GM23338 (cell line): ENCODE measurements at regions not wholly inside any gene's neighbourhood (a gene's known extent, or its start where the extent isn't known, plus 50 kb on each side); places are given as distances from the start of the nearest gene placed in this dataset.

Experiments used
- EZH2 ChIP-seq: fragments of 200-600 bp; sonication (generic); IDR thresholded peaks from one replicate; pipeline ENCODE4 v1.8.0; 2017; ENCODE audit warnings: antibody characterized with exemption, mild to moderate bottlenecking, low read depth; ENCODE audit not compliant: unreplicated experiment
- EZH2phosphoT487 ChIP-seq: fragments of 200-600 bp; sonication (generic); IDR thresholded peaks from one replicate; pipeline ENCODE4 v1.8.1; 2018; ENCODE audit warnings: antibody characterized with exemption; ENCODE audit not compliant: unreplicated experiment
- NANOG ChIP-seq: IDR thresholded peaks from 2 replicates; pipeline ENCODE4 v1.6.1; 2016; ENCODE audit warnings: antibody characterized with exemption, borderline replicate concordance
- POLR2AphosphoS5 ChIP-seq: IDR thresholded peaks from 2 replicates; pipeline ENCODE4 v1.6.1; 2016; ENCODE audit warnings: antibody characterized with exemption, low read depth
- STAT1 ChIP-seq: IDR thresholded peaks from one replicate; pipeline ENCODE4 v1.6.1; 2016; ENCODE audit warnings: antibody characterized with exemption; ENCODE audit not compliant: unreplicated experiment
- ZNF331 ChIP-seq: fragments of 250-450 bp; sonication (Bioruptor Pico); IDR thresholded peaks from 2 replicates; pipeline ENCODE4 v1.5.0; 2020; ENCODE audit warnings: low read depth, mild to moderate bottlenecking, moderate library complexity
- TF ChIP-seq, protein P1 (sequence below): fragments of 250-450 bp; sonication (Bioruptor Pico); IDR thresholded peaks from 2 replicates; pipeline ENCODE4 v1.5.0; 2020; ENCODE audit warnings: mild to moderate bottlenecking, moderate library complexity
- TF ChIP-seq, protein P2 (sequence below), 2 experiments: fragments of 200-600 bp in 1 of 2; sonication (generic) in 1 of 2; conservative IDR thresholded peaks; 2 replicates each; pipeline versions ENCODE4 v1.5.1 to v1.6.1; 2016 to 2017; ENCODE audit warnings: antibody characterized with exemption in 2 of 2, low read depth in 2 of 2, mild to moderate bottlenecking in 2 of 2, moderate library complexity in 1 of 2
- TF ChIP-seq, protein P3 (sequence below): IDR thresholded peaks from one replicate; pipeline ENCODE4 v1.6.1; 2018; ENCODE audit warnings: antibody characterized with exemption; ENCODE audit not compliant: unreplicated experiment

DNA sequence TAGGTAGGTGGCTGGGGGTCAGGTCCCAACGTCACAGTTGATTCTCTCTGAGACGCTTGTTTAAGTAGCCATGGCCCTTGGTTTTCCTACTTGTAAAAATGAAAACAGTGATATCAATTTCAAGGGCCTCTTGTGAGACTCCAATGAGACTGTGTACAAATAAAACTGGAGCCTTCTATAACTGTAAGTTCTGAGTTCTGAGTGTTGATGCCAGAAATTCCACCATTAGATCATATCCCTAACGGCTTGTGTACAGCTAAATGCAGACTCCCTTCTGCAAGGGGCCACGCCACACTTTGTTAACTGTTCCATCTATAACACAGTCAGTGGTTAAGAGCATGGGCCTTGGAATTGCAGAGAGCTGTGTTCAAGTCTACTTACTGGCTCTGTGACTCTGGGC is 267.3 kb downstream of the TLE3 start (continued):
- TF ChIP-seq, protein P1, sequence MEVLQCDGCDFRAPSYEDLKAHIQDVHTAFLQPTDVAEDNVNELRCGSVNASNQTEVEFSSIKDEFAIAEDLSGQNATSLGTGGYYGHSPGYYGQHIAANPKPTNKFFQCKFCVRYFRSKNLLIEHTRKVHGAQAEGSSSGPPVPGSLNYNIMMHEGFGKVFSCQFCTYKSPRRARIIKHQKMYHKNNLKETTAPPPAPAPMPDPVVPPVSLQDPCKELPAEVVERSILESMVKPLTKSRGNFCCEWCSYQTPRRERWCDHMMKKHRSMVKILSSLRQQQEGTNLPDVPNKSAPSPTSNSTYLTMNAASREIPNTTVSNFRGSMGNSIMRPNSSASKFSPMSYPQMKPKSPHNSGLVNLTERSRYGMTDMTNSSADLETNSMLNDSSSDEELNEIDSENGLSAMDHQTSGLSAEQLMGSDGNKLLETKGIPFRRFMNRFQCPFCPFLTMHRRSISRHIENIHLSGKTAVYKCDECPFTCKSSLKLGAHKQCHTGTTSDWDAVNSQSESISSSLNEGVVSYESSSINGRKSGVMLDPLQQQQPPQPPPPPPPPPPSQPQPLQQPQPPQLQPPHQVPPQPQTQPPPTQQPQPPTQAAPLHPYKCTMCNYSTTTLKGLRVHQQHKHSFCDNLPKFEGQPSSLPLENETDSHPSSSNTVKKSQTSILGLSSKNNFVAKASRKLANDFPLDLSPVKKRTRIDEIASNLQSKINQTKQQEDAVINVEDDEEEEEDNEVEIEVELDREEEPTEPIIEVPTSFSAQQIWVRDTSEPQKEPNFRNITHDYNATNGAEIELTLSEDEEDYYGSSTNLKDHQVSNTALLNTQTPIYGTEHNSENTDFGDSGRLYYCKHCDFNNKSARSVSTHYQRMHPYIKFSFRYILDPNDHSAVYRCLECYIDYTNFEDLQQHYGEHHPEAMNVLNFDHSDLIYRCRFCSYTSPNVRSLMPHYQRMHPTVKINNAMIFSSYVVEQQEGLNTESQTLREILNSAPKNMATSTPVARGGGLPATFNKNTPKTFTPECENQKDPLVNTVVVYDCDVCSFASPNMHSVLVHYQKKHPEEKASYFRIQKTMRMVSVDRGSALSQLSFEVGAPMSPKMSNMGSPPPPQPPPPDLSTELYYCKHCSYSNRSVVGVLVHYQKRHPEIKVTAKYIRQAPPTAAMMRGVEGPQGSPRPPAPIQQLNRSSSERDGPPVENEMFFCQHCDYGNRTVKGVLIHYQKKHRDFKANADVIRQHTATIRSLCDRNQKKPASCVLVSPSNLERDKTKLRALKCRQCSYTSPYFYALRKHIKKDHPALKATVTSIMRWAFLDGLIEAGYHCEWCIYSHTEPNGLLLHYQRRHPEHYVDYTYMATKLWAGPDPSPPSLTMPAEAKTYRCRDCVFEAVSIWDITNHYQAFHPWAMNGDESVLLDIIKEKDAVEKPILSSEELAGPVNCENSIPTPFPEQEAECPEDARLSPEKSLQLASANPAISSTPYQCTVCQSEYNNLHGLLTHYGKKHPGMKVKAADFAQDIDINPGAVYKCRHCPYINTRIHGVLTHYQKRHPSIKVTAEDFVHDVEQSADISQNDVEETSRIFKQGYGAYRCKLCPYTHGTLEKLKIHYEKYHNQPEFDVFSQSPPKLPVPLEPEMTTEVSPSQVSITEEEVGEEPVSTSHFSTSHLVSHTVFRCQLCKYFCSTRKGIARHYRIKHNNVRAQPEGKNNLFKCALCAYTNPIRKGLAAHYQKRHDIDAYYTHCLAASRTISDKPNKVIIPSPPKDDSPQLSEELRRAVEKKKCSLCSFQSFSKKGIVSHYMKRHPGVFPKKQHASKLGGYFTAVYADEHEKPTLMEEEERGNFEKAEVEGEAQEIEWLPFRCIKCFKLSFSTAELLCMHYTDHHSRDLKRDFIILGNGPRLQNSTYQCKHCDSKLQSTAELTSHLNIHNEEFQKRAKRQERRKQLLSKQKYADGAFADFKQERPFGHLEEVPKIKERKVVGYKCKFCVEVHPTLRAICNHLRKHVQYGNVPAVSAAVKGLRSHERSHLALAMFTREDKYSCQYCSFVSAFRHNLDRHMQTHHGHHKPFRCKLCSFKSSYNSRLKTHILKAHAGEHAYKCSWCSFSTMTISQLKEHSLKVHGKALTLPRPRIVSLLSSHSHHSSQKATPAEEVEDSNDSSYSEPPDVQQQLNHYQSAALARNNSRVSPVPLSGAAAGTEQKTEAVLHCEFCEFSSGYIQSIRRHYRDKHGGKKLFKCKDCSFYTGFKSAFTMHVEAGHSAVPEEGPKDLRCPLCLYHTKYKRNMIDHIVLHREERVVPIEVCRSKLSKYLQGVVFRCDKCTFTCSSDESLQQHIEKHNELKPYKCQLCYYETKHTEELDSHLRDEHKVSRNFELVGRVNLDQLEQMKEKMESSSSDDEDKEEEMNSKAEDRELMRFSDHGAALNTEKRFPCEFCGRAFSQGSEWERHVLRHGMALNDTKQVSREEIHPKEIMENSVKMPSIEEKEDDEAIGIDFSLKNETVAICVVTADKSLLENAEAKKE: no peak
- TF ChIP-seq EZH2phosphoT487: no peak
- TF ChIP-seq, protein P2, sequence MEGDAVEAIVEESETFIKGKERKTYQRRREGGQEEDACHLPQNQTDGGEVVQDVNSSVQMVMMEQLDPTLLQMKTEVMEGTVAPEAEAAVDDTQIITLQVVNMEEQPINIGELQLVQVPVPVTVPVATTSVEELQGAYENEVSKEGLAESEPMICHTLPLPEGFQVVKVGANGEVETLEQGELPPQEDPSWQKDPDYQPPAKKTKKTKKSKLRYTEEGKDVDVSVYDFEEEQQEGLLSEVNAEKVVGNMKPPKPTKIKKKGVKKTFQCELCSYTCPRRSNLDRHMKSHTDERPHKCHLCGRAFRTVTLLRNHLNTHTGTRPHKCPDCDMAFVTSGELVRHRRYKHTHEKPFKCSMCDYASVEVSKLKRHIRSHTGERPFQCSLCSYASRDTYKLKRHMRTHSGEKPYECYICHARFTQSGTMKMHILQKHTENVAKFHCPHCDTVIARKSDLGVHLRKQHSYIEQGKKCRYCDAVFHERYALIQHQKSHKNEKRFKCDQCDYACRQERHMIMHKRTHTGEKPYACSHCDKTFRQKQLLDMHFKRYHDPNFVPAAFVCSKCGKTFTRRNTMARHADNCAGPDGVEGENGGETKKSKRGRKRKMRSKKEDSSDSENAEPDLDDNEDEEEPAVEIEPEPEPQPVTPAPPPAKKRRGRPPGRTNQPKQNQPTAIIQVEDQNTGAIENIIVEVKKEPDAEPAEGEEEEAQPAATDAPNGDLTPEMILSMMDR (conservative IDR thresholded peaks at IDR 0.05; ENCODE audit: low read depth in 2 of 2): no peak
- TF ChIP-seq STAT1: no peak
- TF ChIP-seq ZNF331 (CRISPR knock-in tag): no peak
- no peak for TF ChIP-seq NANOG
- no peak for TF ChIP-seq EZH2
- TF ChIP-seq, protein P3, sequence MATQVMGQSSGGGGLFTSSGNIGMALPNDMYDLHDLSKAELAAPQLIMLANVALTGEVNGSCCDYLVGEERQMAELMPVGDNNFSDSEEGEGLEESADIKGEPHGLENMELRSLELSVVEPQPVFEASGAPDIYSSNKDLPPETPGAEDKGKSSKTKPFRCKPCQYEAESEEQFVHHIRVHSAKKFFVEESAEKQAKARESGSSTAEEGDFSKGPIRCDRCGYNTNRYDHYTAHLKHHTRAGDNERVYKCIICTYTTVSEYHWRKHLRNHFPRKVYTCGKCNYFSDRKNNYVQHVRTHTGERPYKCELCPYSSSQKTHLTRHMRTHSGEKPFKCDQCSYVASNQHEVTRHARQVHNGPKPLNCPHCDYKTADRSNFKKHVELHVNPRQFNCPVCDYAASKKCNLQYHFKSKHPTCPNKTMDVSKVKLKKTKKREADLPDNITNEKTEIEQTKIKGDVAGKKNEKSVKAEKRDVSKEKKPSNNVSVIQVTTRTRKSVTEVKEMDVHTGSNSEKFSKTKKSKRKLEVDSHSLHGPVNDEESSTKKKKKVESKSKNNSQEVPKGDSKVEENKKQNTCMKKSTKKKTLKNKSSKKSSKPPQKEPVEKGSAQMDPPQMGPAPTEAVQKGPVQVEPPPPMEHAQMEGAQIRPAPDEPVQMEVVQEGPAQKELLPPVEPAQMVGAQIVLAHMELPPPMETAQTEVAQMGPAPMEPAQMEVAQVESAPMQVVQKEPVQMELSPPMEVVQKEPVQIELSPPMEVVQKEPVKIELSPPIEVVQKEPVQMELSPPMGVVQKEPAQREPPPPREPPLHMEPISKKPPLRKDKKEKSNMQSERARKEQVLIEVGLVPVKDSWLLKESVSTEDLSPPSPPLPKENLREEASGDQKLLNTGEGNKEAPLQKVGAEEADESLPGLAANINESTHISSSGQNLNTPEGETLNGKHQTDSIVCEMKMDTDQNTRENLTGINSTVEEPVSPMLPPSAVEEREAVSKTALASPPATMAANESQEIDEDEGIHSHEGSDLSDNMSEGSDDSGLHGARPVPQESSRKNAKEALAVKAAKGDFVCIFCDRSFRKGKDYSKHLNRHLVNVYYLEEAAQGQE: no peak
- TF ChIP-seq POLR2AphosphoS5: no peak
